ENCODE measurements at regions not wholly inside any gene's neighbourhood (a gene's known extent, or its start where the extent isn't known, plus 50 kb on each side); places are given as distances from the start of the nearest gene placed in this dataset.

GRCh38 chr4:153138736-153139135 lies 65.5 kb upstream of the TRIM2 start:
- peak; percentile 92 for DNase-seq (ENCODE audit: low spot score)

- no peak for DNase-seq (ENCODE audit: low spot score)
Observed at GRCh38 chr4:153140294-153140693, 63.9 kb upstream of the TRIM2 start.

- no peak for DNase-seq (ENCODE audit: low spot score)
Observed at GRCh38 chr4:153141238-153141637, 63.0 kb upstream of the TRIM2 start.

DNA sequence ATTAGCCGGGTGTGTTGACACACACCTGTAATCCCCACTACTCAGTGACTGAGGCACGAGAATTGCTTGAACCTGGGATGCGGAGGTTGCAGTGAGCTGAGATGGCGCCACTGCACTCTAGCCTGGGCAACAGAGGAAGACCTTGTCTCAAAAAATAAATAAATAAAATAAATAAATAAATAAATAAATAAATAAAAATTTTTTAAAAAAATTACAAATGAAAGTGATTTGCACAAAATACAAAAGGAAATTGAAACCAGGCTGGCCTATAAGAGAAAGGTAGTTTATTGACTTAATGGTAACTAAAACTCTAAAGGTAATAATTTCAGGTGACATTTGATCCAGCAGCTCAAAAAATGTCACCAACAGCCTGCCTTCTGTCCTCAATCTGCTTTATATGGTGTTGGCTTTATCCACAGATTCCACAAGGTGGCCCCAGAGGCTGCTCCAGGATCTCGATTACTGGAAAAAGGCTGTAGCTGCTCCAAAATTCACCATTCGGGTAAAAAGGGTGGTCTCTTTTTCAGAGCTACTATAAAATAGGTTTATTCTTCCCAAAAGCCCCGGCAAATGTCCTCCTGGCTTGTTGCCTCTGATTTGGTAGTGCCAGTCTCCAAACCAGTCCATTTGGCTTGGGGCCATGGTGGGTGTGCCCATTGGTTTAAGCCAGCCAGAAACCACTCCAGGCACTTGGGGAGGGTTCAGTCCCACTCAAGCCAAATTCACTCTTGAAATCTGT lies 61.4 kb upstream of the TRIM2 start:
- DNase-seq (ENCODE audit: low spot score) = peak; percentile 88

- DNase-seq (ENCODE audit: low spot score) = peak; percentile 40
Observed at GRCh38 chr4:153143527-153144348, 60.5 kb upstream of the TRIM2 start.

DNA sequence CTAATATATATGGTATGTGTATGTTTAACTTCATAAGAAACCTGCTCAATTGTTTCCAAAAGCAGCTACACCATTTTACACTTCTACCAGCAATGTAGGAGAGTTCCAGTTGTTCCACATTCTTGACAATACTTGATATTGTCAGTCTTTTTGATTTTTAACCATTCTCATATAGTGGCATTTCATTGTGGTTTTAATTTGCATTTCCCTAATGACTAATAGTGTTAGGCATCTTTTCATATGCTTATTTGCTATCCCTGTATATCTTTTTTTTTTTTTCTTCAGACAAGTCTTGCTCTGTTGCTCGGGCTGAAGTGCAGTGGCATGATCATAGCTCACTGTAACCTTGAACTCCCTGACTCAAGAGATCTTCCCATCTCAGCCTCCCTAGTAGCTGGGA lies 58.2 kb upstream of the TRIM2 start:
- no peak for DNase-seq (ENCODE audit: low spot score)

GRCh38 chr4:153146961-153147360 lies 57.3 kb upstream of the TRIM2 start:
- DNase-seq (ENCODE audit: low spot score) = no peak

- no peak for DNase-seq (ENCODE audit: low spot score)
Observed at GRCh38 chr4:153148791-153149190, 55.5 kb upstream of the TRIM2 start.

DNA sequence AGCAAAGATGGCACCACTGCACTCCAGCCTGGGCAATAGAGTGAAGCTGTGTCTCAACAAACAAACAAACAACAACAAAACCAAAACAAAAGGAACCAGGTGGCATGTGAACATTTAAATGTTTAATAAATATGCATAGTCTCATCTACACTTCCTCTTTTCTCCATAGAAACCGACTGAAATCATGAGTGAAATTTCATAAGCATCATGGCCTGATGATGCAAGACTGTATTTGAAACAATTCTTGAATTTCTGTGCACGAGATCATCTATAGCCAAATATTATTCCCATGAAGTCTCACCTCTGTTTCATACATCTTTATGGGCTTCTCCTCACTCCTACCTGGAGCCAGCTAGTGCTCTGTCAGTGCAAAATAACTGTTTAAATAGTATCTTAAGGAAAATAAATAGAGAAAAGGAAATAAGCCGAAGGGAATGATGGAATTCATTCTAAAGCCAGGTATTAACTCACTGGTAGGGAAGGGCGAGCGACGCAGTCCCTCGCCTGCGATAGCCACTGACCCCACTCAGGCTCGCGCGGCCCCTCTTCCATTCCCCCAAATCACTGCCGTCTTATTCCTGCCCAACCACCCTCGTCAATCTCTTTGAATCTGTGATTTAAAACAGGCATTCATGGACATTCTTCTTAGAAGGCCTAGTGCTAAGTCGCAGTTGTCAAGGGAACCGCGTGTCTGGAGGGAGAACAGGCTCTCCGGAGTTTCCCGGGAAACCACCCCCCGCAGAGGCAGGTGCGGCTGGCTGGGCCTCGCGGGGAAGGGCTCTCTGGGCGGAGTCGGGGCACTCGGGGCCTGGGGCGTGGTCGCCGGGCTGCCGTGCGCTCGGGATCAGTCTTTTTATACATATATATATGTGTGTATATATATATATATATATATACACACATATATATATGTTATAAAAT lies 52.4 kb upstream of the TRIM2 start:
- peak; percentile 72 for DNase-seq (ENCODE audit: low spot score)

DNA sequence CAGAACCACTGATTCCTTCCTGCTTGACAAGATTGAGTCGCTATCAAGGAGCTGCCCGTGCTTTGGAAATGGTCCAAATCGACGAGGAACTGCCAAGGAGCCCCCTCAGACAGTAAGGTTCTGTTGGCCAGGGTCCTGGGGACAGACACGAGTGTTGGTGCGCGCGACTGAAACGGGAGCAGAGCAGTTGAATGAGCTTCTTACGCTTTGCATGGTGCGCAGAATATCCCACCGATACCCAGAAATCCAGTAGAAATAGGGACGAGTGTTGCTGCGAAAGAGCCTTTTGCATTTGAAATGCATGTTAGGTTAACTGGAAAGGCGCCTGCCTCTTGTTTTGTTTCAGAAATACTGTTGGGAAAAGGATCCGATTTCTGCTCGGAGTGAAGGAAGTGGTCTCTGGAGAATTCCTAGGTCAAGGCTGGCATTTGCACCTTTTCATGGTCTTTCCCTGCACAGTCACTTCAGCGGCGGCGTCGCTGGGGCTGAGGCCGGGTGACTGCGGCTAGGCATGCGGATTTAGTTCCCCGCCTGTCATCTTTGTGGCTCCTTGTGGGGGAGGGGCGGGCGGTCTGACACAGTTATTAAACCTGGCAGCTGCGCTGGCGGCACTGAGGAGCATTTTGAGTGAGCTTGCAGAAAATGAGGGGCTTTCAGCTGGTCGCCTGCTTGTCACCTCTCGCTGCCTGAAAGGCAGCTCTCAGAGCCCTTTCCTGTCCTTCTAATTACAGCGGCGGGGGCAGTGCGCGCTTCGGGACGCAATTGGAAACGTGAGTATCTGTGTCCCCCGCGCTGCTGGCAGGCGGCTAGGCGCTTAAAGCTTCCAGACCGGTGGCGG lies 51.5 kb upstream of the TRIM2 start:
- peak; percentile 61 for DNase-seq (ENCODE audit: low spot score)

GRCh38 chr4:153153339-153153871 lies 50.8 kb upstream of the TRIM2 start:
- peak; percentile 70 for DNase-seq (ENCODE audit: low spot score)

- peak; percentile 30 for DNase-seq (ENCODE audit: low spot score)
Observed at GRCh38 chr4:153154007-153154975, 50.0 kb upstream of the TRIM2 start.

Measured in globus pallidus (tissue), 1 donor.